Right lobe of liver (tissue), 6 donors: ENCODE measurements at regions not wholly inside any gene's neighbourhood (a gene's known extent, or its start where the extent isn't known, plus 50 kb on each side); places are given as distances from the start of the nearest gene placed in this dataset.

ENCODE experiments used
- ATAC-seq, 4 donors: fragments of 200-7000 bp; cut with Tn5 transposase; one replicate each; pipeline ENCODE4 v1.9.1; 2020; ENCODE audit warnings: mild to moderate bottlenecking in 4 of 4, moderate library complexity in 4 of 4
- DNase-seq, 3 donors: peaks; one replicate each; pipeline ENCODE4 v3.0.0-alpha.2; 2020
- H3K27ac ChIP-seq, 3 donors: fragments of 200-600 bp; one replicate each; pipeline ENCODE4 v1.8.0; 2022
- H3K27me3 ChIP-seq, 2 donors: fragments of 200-600 bp; one replicate each; pipeline ENCODE4 v1.8.0; 2022
- H3K36me3 ChIP-seq, 4 donors: fragments of 200-600 bp; sonication (generic) in 1 of 4; one replicate each; pipeline versions ENCODE4 v1.5.1 to v1.8.0; 2017 to 2022; ENCODE audit warnings: control low read depth in 1 of 4
- H3K4me1 ChIP-seq, 4 donors: fragments of 200-600 bp; sonication (generic) in 1 of 4; one replicate each; pipeline versions ENCODE4 v1.5.1 to v1.8.0; 2017 to 2022; ENCODE audit warnings: control low read depth in 1 of 4
- H3K4me3 ChIP-seq, 3 donors: fragments of 200-600 bp; one replicate each; pipeline ENCODE4 v1.8.0; 2022
- H3K9me3 ChIP-seq, 4 donors: fragments of 200-600 bp; sonication (generic) in 1 of 4; one replicate each; pipeline versions ENCODE4 v1.5.1 to v1.8.0; 2017 to 2022; ENCODE audit warnings: control low read depth in 1 of 4
- POLR2A ChIP-seq: fragments of 450-650 bp; IDR thresholded peaks from one replicate; pipeline ENCODE4 v1.6.1; 2017; ENCODE audit warnings: antibody characterized with exemption, mild to moderate bottlenecking
- WGBS: methylation state at CpG from one replicate; pipeline ENCODE4 v1.1.6; 2018; ENCODE audit warnings: low coverage, low lambda C conversion rate; ENCODE audit not compliant: insufficient coverage; ENCODE audit errors: missing lambda C conversion rate; 5-methylcytosine and 5-hydroxymethylcytosine counted together
- intact Hi-C, 2 donors: fragments of 100-400 bp; cut with DNase I; formaldehyde crosslinking; loops; one replicate each; pipeline versions ENCODE4 v1.11.2 to v1.14.1; 2022
- TF ChIP-seq, protein P1 (sequence below), 4 donors: fragments of 200-600 bp in 3 of 4; fragments of 450-650 bp in 1 of 4; IDR thresholded peaks; one replicate each; pipeline versions ENCODE4 v1.5.1 to v1.8.0; 2016 to 2022; ENCODE audit warnings: antibody characterized with exemption in 4 of 4, mild to moderate bottlenecking in 2 of 4
- donor health status: DM: no; HTN: yes; CAD: no.
- donor health status: DM: no; HTN: no; CAD: no.
- donor health status: DM: no; HTN: no; CAD: no.
- donor health status: DM: no; HTN: yes; CAD: no.
- donor health status: DM: no; HTN: yes; CAD: no.

DNA sequence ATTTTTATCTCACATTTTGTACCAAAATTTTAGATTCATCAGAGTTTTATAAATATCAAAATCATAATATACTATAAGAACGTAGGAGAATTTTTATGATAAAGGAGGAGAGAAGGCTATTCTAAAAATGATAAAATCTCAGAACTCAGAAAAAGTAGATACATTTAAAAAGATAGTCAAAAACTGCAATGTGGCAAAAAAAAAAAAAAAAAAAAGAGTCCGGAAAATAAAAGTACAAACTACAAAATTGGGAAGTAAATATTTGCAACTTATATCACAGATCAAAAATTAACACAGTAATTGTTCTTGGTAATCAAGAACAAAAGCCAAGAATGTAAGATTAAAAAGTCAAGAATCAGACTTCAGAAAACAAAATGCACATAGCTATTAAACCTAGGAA, 332.1 kb downstream of the MCTP2 start:
- H3K4me3 ChIP-seq: no peak overlapping the region
- intact Hi-C loops: no loop called here
- ATAC-seq (no peak), DNase-seq (no peak)
- H3K4me1 ChIP-seq: no peaks in the 10 kb centered on the region
- no peaks in the 10 kb centered on the region for H3K36me3 ChIP-seq
- WGBS: 64% methylated on average over 2 of the region's 2 CpGs
- TF ChIP-seq, protein P1, sequence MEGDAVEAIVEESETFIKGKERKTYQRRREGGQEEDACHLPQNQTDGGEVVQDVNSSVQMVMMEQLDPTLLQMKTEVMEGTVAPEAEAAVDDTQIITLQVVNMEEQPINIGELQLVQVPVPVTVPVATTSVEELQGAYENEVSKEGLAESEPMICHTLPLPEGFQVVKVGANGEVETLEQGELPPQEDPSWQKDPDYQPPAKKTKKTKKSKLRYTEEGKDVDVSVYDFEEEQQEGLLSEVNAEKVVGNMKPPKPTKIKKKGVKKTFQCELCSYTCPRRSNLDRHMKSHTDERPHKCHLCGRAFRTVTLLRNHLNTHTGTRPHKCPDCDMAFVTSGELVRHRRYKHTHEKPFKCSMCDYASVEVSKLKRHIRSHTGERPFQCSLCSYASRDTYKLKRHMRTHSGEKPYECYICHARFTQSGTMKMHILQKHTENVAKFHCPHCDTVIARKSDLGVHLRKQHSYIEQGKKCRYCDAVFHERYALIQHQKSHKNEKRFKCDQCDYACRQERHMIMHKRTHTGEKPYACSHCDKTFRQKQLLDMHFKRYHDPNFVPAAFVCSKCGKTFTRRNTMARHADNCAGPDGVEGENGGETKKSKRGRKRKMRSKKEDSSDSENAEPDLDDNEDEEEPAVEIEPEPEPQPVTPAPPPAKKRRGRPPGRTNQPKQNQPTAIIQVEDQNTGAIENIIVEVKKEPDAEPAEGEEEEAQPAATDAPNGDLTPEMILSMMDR (IDR thresholded peaks at IDR 0.05): no peak
- TF ChIP-seq POLR2A: no peak
- H3K27me3 ChIP-seq: no peaks in the 10 kb centered on the region
- H3K9me3 ChIP-seq: no peaks in the 10 kb centered on the region
- no peak overlapping the region for H3K27ac ChIP-seq

DNA sequence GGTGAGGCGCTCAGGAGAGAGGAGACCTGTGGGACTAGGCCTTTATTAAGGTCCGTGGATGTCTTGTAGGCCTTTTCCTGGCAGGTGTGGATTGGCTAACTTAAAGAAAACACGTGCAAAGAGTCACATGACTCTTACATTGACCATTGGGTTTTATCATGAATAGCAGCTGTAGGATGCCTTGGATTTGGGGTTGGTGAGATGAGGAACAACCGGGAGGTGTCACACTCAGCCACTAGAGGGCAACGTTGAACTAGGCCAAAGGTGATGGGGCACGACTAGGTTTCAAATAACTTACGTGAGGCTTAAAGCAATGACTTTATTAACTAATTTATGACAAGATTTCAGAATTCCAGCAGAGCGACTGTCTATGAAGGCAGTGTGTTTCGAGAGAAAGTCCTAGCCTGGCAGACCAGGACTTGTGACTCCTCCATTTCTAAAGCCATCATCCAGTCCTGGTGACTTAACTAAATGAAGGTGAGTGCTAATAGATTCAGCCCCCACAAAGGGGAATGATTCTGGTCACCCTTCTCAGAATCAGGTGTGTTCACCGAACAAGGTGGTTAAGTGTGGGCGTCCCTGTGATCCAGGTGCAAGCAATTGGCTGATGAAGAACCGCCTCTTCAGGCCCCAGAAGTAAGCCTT, 345.6 kb downstream of the MCTP2 start:
- DNase-seq: no peak
- no peaks in the 10 kb centered on the region for H3K4me1 ChIP-seq
- intact Hi-C loops: no loop called here

GRCh38 chr15:94579286-94579685, 347.9 kb downstream of the MCTP2 start:
- intact Hi-C loops: no loop called here
- Histone ChIP-seq H3K9me3 (no peaks in the 10 kb centered on the region), H3K4me3 (no peak overlapping the region), H3K27ac (no peak overlapping the region), H3K4me1 (no peaks in the 10 kb centered on the region), H3K36me3 (no peaks in the 10 kb centered on the region), H3K27me3 (no peaks in the 10 kb centered on the region)
- TF ChIP-seq, protein P1 (IDR thresholded peaks at IDR 0.05): no peak
- no peak for TF ChIP-seq POLR2A
- DNase-seq: no peak
- 63% methylated on average over 5 of the region's 5 CpGs for WGBS
- no peak for ATAC-seq

More for the DNA sequence above, 345.6 kb downstream of the MCTP2 start:
- Histone ChIP-seq H3K27me3 (no peaks in the 10 kb centered on the region), H3K4me3 (no peak overlapping the region), H3K27ac (no peak overlapping the region), H3K36me3 (no peaks in the 10 kb centered on the region), H3K9me3 (no peaks in the 10 kb centered on the region)
- TF ChIP-seq, protein P1 (IDR thresholded peaks at IDR 0.05): peak; percentile 28 to 67 (median 56)
- no peak for TF ChIP-seq POLR2A
- WGBS: 55% methylated on average over 11 of the region's 12 CpGs
- ATAC-seq: peak; percentile 66 to 72 (median 69)

- H3K4me3 ChIP-seq: no peak overlapping the region
- WGBS: 68% methylated on average over 4 of the region's 12 CpGs
- H3K9me3 ChIP-seq: no peaks in the 10 kb centered on the region
- DNase-seq (peak in 2 of 3 donors; percentile 20 to 73), ATAC-seq (peak; percentile 47 to 73 (median 56))
- no peak overlapping the region for H3K27ac ChIP-seq
- H3K27me3 ChIP-seq: no peaks in the 10 kb centered on the region
- no peaks in the 10 kb centered on the region for H3K4me1 ChIP-seq
- intact Hi-C loops: no loop called here
- TF ChIP-seq, protein P1 (IDR thresholded peaks at IDR 0.05): no peak
- TF ChIP-seq POLR2A: no peak
- H3K36me3 ChIP-seq: no peaks in the 10 kb centered on the region
These were observed 349.0 kb downstream of the MCTP2 start for GRCh38 chr15:94580211-94580885.
